ENCODE measurements at regions not wholly inside any gene's neighbourhood (a gene's known extent, or its start where the extent isn't known, plus 50 kb on each side); places are given as distances from the start of the nearest gene placed in this dataset.

GRCh38 chr6:142592876-142593275, 291.1 kb downstream of the ADGRG6 start:
- H3K27me3 ChIP-seq (ENCODE audit: control insufficient read depth, insufficient read depth, low read length), result no peaks in the 10 kb centered on the region
- no peaks in the 10 kb centered on the region for H3K36me3 ChIP-seq (replicated peaks; ENCODE audit: control insufficient read depth, insufficient read depth, low read length)
- DNase-seq, result no peak
- H3K4me3 ChIP-seq (ENCODE audit: insufficient read depth, low read depth, low read length), result no peak overlapping the region

GRCh38 chr6:142597836-142598235, 296.0 kb downstream of the ADGRG6 start:
- no peak for DNase-seq
- no peaks in the 10 kb centered on the region for H3K36me3 ChIP-seq (replicated peaks; ENCODE audit: control insufficient read depth, insufficient read depth, low read length)
- no peak overlapping the region for H3K4me3 ChIP-seq (ENCODE audit: insufficient read depth, low read depth, low read length)
- H3K27me3 ChIP-seq (ENCODE audit: control insufficient read depth, insufficient read depth, low read length), result no peaks in the 10 kb centered on the region

GRCh38 chr6:142601427-142601826, 299.6 kb downstream of the ADGRG6 start:
- Histone ChIP-seq H3K27me3 (ENCODE audit: control insufficient read depth, insufficient read depth, low read length) (no peaks in the 10 kb centered on the region), H3K4me3 (ENCODE audit: insufficient read depth, low read depth, low read length) (no peak overlapping the region), H3K36me3 (replicated peaks; ENCODE audit: control insufficient read depth, insufficient read depth, low read length) (no peaks in the 10 kb centered on the region)
- no peak for DNase-seq

- Histone ChIP-seq H3K27me3 (ENCODE audit: control insufficient read depth, insufficient read depth, low read length) (no peaks in the 10 kb centered on the region), H3K36me3 (replicated peaks; ENCODE audit: control insufficient read depth, insufficient read depth, low read length) (no peaks in the 10 kb centered on the region), H3K4me3 (ENCODE audit: insufficient read depth, low read depth, low read length) (no peak overlapping the region)
- no peak for DNase-seq
Measured at GRCh38 chr6:142602972-142603371, 301.2 kb downstream of the ADGRG6 start.

GRCh38 chr6:142605922-142606485, 304.2 kb downstream of the ADGRG6 start:
- no peaks in the 10 kb centered on the region for H3K27me3 ChIP-seq (ENCODE audit: control insufficient read depth, insufficient read depth, low read length)
- no peak for DNase-seq
- no peak overlapping the region for H3K4me3 ChIP-seq (ENCODE audit: insufficient read depth, low read depth, low read length)
- no peaks in the 10 kb centered on the region for H3K36me3 ChIP-seq (replicated peaks; ENCODE audit: control insufficient read depth, insufficient read depth, low read length)

- DNase-seq, result no peak
- Histone ChIP-seq H3K36me3 (replicated peaks; ENCODE audit: control insufficient read depth, insufficient read depth, low read length) (no peaks in the 10 kb centered on the region), H3K4me3 (ENCODE audit: insufficient read depth, low read depth, low read length) (no peak overlapping the region), H3K27me3 (ENCODE audit: control insufficient read depth, insufficient read depth, low read length) (no peaks in the 10 kb centered on the region)
Measured at GRCh38 chr6:142612956-142613355, 311.1 kb downstream of the ADGRG6 start.

- Histone ChIP-seq H3K27me3 (ENCODE audit: control insufficient read depth, insufficient read depth, low read length) (no peaks in the 10 kb centered on the region), H3K36me3 (replicated peaks; ENCODE audit: control insufficient read depth, insufficient read depth, low read length) (no peaks in the 10 kb centered on the region), H3K4me3 (ENCODE audit: insufficient read depth, low read depth, low read length) (no peak overlapping the region)
- DNase-seq, result no peak
Measured at GRCh38 chr6:142613981-142614380, 312.2 kb downstream of the ADGRG6 start.

GRCh38 chr6:142617158-142617557, 315.4 kb downstream of the ADGRG6 start:
- no peak for DNase-seq
- Histone ChIP-seq H3K36me3 (replicated peaks; ENCODE audit: control insufficient read depth, insufficient read depth, low read length) (no peaks in the 10 kb centered on the region), H3K27me3 (ENCODE audit: control insufficient read depth, insufficient read depth, low read length) (no peaks in the 10 kb centered on the region), H3K4me3 (ENCODE audit: insufficient read depth, low read depth, low read length) (no peak overlapping the region)

- no peaks in the 10 kb centered on the region for H3K27me3 ChIP-seq (ENCODE audit: control insufficient read depth, insufficient read depth, low read length)
- no peak overlapping the region for H3K4me3 ChIP-seq (ENCODE audit: insufficient read depth, low read depth, low read length)
- DNase-seq, result no peak
- H3K36me3 ChIP-seq (replicated peaks; ENCODE audit: control insufficient read depth, insufficient read depth, low read length), result no peaks in the 10 kb centered on the region
Measured at GRCh38 chr6:142621822-142622221, 320.0 kb downstream of the ADGRG6 start.

GRCh38 chr6:142624978-142625715, 319.8 kb downstream of the HIVEP2 start:
- DNase-seq, result no peak
- no peaks in the 10 kb centered on the region for H3K27me3 ChIP-seq (ENCODE audit: control insufficient read depth, insufficient read depth, low read length)
- no peak overlapping the region for H3K4me3 ChIP-seq (ENCODE audit: insufficient read depth, low read depth, low read length)
- H3K36me3 ChIP-seq (replicated peaks; ENCODE audit: control insufficient read depth, insufficient read depth, low read length), result no peaks in the 10 kb centered on the region

GRCh38 chr6:142627474-142627873, 317.5 kb downstream of the HIVEP2 start:
- Histone ChIP-seq H3K27me3 (ENCODE audit: control insufficient read depth, insufficient read depth, low read length) (no peaks in the 10 kb centered on the region), H3K36me3 (replicated peaks; ENCODE audit: control insufficient read depth, insufficient read depth, low read length) (no peaks in the 10 kb centered on the region), H3K4me3 (ENCODE audit: insufficient read depth, low read depth, low read length) (no peak overlapping the region)
- no peak for DNase-seq

GRCh38 chr6:142631517-142632385, 313.2 kb downstream of the HIVEP2 start:
- H3K4me3 ChIP-seq (ENCODE audit: insufficient read depth, low read depth, low read length), result no peak overlapping the region
- no peaks in the 10 kb centered on the region for H3K27me3 ChIP-seq (ENCODE audit: control insufficient read depth, insufficient read depth, low read length)
- no peaks in the 10 kb centered on the region for H3K36me3 ChIP-seq (replicated peaks; ENCODE audit: control insufficient read depth, insufficient read depth, low read length)
- DNase-seq, result no peak

GRCh38 chr6:142633317-142633716, 311.7 kb downstream of the HIVEP2 start:
- no peak for DNase-seq
- no peak overlapping the region for H3K4me3 ChIP-seq (ENCODE audit: insufficient read depth, low read depth, low read length)
- no peaks in the 10 kb centered on the region for H3K36me3 ChIP-seq (replicated peaks; ENCODE audit: control insufficient read depth, insufficient read depth, low read length)
- no peaks in the 10 kb centered on the region for H3K27me3 ChIP-seq (ENCODE audit: control insufficient read depth, insufficient read depth, low read length)

GRCh38 chr6:142635130-142635529, 309.8 kb downstream of the HIVEP2 start:
- H3K36me3 ChIP-seq (replicated peaks; ENCODE audit: control insufficient read depth, insufficient read depth, low read length), result no peaks in the 10 kb centered on the region
- DNase-seq, result no peak
- no peak overlapping the region for H3K4me3 ChIP-seq (ENCODE audit: insufficient read depth, low read depth, low read length)
- no peaks in the 10 kb centered on the region for H3K27me3 ChIP-seq (ENCODE audit: control insufficient read depth, insufficient read depth, low read length)
